Umbilical cord (tissue), 1 donor: ENCODE measurements at regions not wholly inside any gene's neighbourhood (a gene's known extent, or its start where the extent isn't known, plus 50 kb on each side); places are given as distances from the start of the nearest gene placed in this dataset.
A peak's percentile ranks its signal among the peaks of the same experiment; 100 is the strongest.

ENCODE experiments used
- DNase-seq: peaks from one replicate; pipeline ENCODE4 v3.0.0-alpha.2; 2015; ENCODE audit warnings: low spot score

DNA sequence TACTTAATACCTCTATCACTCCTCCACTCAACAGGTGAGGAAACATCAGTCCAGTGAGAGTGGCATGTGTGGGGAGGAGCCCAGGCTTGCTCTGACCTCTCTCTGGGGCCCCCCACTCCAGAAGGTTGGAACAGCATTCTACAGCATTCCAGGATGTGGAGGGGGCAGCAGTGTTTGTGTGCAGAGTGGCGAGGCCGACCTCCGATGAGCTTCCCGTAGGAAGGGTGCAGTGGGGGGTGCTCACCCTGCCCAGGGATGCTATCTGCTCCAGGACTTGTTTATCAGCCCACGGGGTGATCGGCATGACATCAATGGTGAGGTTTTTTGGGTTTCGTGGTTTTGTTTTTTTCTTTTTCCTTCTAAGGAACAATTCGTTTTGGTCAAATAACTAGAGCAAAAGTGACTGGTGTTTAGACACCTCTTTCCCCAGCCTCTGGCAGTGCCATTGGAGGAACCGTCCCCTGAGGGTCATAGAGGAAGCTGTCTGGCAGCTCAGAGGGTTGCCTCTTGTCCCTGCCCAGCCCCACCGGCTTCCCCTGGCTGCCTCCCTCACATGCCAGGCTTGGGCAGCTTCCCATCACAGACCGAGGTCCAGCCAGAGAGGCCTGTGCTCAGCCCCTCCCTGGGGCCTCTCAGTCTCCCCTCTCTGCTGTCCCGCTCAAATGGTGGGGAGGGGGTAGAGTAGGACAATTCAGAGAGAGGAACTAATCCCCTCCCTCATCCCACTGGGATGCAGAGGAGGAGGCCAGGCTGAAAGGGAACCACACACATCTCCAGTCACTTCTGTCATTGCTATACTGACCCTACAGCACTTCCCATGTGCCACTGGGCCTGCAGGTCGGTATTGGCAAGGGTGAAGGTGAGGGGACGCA, 96.5 kb downstream of the ZFP36L2 start:
- DNase-seq = no peak

DNA sequence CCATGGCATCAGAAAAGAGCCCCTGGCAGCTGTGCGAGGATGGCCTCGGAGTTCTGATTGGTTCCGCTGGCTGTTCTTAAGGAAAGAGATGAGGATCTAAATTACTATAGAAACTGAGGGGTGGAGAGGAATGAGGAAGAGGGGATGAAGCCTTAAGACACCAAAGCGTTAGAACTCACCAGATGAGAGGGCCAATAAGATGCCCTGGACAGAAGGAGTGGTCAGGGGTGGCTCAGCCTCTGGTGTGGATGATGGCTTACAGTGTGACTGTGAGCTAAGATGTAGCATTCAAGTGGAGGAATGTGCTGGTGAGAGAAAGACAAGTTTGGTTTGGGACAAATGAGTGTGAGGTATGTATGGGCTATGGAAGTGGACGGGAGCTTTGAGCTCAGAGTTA, 97.8 kb downstream of the ZFP36L2 start:
- DNase-seq = no peak

DNA sequence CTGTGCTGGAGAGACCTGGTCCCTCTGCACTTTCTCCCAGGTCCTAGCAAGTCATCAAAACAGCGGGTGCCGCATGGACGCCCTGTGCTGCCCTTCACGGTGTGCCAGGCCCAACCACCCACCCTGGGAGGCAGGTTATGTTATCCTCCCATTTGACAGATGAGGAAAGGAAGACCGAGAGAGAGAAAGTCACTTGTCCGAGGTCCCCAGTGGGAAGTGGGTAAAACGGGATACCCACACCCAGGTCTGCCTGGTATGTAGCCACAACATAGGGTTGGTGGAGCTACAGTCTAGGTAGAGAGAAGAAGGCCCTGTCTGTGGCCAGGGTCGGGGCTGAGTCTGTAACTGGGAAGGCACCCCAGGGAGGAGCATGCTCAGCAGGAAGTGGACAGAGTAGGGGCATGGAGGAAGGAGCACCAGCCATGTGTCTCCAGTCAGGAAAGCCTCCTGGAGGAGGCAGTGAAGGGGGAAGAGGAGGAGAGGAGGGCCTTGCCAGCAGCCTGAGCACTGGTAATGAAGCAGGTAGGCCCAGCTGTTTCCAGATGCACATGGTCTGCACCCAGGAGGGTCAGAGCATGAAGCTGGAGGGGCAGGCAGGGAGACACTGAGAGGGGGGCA, 98.4 kb downstream of the ZFP36L2 start:
- DNase-seq = no peak

DNA sequence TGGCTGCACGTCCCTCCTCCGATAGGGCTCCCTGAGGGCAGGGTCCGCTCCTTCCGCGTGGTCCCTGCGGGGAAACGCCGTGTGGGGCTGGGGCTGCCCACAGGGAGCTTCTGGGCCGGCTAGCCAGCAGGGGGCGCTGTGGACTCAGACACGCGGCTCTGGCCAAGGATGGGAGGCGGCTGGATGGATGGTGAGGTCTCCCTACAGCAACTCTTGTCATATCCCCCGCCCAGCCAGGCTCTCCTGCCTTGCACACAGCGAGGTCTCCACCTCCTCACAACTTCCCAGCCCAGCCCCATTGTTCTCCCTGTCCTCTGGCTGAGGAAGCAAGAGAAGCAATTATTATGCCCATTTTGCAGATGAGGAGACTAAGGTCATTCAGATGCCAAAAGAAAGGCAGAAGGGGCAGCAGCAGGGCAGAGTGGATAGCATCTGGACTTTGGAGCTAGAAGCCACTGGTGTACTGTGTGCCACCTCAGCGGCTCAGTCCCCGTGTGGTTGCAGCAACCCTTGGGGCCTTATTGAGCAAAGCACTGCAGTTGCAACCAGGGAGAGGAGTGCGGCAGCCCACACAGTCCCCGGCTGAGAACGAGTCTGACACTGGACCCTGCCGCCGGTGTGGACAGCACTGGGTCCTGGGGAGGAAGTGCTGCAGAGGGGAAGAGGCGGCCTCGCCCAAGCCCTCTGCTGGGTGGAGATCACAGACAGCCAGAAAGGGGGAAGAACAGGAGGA, 99.0 kb downstream of the ZFP36L2 start:
- DNase-seq = no peak

DNA sequence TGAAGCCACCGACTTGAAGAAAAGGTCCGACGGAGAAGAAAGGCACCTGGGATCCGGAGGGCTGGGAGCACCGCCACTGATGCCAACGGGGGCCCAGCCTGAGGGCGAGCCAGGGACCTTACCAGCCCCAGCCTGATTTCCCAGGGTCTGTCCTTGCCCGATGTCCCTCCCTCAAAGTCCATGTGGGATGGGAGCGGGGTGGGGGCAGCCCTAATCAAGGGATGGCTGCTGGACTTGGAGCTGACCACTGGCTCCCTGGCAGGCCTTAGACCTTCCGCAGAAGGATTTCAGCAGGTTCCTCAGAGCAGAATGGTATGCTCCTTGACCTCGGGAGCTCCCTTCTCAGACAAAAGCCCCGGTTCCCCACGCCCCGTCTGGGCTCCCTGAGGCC, 99.6 kb downstream of the ZFP36L2 start:
- DNase-seq = no peak

DNA sequence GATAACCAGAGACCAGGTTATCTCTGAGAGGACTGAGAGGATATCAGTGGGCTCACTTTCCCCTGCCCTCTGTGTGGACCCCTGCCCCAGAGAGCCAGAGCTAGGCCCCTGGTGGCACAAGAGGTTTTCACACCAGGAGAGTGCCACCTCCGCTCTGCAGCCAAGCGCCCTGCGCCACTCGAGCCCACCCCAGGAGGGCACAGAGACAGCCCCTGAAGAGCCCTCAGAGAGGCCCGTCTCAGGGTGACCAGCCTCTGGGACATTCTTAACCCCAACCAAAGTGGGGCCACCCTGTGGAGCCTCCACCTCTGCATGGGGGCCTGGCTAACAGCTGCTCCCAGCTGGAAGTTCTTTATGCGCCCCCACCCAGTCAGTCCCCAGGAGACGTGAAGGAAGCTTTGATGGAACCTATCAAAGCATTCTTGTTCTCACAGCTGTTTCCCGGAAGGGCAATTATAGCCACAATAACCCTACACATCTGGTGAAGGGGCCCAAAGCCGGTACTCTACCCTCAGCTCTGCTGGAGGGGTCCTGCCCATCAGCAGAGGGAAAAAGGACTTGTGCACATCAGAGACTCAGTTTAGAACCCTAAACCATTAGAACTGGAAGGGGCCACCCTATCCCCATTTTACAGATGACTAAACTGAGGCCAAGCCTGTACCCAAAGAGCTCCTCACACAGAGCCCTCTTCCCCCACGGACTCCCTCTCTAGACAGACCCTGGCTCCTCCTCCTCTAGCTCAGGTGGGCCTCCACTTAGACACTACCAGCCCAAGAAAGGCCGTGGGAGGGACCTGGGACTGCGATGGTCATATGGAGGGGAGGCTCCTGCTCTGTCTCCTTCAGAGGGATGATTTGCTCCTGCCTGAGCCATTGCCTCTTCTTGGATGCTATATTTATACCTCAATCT, 101.1 kb downstream of the ZFP36L2 start:
- DNase-seq = no peak

DNA sequence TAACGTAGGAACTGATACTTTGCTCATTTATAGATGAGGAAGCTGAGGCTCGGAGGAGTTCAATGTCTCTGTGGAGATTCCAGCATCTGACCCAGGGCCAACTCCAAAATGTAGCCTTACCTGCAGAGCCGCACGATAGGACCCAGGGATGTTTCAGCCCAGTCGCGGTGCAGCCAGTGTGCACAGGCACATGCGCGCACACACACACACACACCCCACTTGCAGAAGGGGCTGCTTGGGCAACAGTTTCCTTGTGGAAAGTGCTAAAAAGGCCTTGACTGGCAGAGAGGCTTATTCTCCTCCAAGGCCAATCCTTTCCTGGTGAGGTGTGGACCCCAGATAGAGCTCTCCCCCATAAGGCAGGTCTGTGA, 101.7 kb downstream of the ZFP36L2 start:
- no peak for DNase-seq

DNA sequence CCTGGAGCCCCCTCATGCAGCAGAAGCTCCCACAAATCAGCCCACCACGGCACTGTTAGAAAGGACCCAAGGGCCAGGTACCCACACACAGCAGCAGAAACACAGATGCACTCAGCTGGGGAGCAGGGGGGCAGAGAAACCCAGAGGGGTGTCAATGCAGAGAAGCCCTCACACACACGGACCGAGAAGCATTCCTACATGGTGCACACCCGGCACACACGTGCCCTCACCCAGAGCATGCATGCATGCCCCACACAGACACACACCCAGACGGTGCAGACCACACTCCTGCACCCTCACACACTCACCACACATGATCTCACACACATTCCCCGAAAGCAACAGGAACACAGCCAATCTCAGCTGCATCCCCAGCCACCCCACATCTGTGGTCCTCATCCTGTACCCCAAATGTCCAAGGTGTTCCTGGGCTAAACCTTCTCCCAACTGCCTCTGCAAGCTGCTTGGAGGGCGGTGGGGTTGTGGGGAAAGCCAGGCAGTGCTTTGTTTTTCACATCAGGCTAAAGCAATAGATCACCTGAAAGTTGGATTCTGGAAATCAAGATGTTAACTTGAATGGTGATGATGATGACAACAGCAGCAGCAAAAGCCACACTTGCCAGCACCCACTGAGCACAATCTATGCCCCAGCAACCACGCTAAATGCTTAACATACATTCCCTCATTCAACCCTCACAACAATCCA, 102.3 kb downstream of the ZFP36L2 start:
- DNase-seq = no peak

DNA sequence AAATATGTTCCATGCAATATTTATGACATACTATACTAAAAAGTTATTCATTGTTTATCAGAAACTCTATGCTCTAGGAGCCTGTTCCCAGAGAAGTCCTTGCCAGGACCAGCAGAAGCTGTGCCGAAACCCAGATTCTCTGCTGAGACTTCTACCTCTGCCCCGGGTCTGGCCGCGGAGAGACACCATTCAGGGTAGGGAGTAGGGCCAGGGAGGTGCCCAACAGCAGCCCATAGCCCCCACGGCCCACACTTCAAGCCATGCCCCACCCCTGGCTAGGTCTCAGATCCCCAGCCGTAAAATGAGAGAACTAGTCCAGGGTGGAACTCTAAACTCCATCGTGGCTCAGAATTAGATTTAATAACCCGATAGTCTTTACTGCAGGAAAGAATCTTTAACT, 102.9 kb downstream of the ZFP36L2 start:
- DNase-seq = no peak

DNA sequence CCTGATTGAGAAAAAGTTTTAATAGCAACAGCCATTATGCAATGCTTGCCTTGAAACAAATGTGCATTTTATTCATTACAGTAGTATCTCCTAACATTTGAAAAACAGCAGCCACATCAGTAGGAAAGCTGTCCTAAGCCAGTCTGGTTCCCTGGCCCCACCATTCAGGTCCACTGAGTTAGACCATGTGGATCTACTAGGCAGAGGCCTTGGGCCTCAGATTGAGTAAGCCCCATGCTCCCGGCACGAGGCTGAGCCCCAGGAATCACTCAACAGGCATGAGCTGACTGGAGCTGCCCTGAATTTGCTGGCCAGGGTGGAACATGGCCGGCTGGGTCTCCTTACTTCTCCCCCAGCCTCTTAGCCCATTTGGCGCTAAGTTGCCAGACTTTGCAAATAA, 103.4 kb downstream of the ZFP36L2 start:
- DNase-seq = peak; percentile 84

DNA sequence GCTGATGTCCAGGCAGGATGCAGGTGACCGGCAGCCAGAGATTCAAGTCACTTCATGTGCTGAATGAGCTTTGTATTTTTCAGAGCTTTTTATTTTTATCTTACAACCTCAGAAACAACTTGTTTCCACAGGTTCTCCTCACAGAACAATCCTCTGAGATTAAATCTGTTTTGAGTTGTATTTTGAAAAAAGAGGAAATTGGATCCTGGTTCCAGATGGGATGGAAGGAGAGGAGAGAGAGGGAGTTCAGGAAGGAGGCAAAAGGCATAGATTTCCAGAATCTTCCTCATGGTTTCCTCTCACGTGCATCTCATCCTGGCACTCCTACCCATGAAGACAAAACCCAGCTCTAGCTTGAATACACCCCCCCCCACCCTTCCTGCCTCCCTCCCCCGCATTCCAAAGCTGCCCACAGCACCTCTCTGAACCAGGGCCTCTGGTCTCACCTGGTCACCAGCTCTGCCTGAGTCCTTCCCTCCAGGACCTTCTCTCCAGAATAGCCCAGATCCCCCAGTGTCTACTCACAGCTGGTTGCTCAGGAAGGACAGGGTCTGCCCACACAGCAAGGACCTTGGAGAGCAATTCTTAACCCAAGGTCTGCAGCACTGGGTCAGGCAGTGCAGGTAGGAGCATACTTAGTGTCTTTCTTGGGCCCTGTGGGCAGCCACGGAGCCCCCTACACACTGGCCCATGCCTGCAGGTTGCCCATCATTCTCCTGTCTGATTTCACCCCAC, 104.7 kb downstream of the ZFP36L2 start:
- DNase-seq = no peak

DNA sequence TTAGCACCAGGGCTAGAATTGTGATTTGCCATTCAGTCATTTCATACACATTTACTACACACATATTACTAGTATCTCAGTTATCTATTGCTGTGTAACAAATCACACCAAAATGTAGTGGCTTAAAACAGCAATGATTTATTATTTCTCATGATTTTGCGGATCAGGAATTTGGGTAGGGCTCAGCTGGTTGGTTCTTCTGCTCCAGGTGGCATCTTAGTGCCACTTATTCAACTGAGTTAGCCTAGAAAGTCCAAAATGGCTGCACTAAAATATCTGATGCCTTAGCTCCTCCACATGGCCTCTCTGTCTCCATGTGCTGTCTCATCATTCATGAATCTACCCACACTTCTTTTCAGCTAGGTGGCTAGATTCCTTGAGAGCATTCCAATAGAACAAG, 107.1 kb downstream of the ZFP36L2 start:
- DNase-seq = no peak

DNA sequence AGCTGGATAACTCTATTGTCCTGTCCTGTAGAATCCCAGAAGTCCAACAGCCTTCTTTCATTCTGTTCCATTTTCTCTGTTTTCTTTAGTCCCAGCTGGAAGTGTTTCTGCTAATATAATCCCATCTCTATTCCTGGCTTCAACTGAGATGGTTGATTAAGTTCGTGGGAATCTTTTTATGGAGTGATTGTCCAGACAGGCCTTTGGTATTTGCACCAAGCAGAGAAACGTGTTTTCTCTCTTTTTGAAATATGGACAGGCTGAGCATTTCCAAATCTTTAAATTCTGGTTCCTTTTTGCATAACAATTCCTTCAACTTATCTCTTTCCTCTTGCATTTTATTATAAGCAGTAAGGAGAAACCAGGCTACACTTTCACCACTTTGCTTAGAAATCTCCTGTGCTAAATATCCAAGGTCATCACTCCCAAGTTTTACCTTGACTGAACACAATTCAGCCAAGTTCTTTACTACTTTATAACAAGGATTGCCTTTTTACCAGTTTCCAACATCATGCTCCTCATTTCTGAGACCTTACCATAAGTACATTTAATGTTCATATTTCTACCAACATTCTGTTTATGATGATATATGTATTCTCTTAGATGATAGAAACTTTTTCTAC, 108.8 kb downstream of the ZFP36L2 start:
- DNase-seq = no peak

DNA sequence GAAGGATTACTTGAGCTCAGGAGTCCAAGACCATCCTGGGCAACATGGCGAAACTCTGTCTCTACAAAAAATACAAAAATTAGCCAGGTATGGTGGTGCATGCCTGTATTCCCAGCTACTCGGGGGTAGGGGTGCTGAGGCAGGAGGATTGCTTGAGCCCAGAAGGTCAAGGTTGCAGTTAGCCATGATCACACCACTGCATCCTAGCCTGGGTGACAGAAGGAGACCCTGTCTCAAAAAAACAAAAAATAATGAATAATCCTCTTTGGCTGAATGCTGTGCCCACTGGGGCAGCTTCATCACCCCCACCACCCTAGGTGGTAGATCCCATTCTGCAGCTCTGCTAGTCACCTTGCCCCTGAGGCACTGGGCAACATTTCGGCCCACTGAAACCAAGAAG, 109.4 kb downstream of the ZFP36L2 start:
- DNase-seq = no peak

DNA sequence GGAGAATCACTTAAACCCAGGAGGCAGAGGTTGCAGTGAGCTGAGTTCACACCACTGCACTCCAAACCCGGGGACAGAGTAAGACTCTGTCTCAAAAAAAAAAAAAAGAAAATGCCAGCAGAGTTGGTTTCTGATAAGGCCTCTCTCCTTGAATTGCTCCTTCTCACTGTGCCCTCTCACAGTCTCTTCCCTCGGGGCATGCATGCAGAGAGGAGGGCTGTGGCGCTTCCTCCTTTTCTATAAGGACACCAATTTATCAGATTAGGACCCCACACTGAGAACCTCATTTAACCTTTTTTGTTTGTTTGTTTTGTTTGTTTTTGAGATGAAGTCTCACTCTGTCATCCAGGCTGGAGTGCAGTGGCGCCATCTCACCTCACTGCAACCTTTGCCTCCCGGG, 110.5 kb downstream of the ZFP36L2 start:
- DNase-seq = no peak

DNA sequence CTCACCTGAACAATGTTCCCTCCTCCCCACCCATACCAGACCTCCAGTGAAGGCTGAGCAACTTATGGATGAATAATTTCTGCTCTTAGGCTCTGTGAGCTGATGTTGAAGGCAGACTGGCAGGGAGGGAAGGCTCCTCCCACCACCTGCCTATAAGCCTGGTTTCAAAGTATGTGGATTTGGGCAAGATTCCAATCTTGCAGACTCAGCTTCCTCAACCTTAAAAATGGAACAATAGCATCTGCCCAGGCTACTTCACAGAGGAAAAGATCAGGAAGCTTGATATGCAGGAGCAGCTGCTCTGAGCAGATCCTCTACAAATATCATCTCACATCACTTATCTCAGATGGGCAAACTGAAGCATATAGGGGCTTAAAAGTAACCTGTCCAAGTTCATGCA, 112.2 kb downstream of the ZFP36L2 start:
- no peak for DNase-seq

DNA sequence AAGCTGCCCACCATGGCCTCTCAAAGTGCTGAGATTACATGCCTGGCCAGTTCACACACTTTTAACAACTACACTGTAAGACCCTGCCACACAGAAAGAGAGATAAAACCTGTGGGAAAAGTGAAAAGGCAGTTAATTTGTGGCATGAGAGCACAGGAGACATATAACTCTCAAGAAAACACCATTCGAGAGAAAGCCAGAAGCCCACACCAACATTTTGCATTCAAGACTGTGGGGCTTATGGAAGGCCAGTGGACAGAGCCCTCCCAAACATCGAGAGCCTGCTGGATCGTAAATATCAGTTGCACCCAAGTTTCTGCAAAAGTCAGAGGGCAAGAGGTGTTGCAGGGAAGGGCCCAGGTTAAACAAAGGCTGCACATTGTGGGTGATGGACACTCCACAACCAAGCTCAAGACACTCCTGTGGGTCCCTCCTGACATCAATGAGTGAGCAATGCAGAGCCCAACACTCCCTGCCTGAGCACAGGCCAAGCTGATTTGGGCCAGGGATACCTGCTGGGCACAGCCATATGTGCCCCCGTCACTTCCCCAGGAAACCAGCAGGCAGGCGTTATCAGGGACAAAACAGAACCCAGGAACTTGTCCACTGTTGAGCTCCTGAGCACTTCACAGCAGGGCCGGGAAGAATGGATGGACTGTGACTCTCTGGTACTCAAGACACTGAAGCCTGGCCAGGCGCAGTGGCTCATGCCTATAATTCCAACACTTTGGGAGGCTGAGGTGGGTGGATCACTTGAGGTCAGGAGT, 114.4 kb downstream of the ZFP36L2 start:
- DNase-seq = no peak

DNA sequence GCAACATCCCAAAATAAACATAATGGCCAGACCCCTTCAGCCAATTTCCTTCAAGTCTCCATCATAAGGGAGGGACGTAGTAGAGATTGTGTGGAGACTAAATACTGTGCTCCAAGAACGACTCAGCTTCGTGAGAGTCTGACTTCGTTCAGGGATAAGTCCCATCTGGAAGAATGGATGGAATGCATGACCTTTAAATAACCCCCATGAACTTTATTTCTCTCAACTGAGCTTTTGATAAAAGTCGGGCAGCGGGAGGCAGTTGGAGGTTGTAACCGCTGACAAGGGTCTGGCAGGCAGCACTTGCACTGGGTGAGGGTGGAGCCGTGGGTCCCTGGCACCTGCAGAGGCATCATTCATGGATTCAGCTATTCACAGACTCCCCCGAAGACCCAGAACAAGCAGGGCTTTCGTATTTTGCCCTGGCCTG, 115.9 kb downstream of the ZFP36L2 start:
- DNase-seq = peak; percentile 89

DNA sequence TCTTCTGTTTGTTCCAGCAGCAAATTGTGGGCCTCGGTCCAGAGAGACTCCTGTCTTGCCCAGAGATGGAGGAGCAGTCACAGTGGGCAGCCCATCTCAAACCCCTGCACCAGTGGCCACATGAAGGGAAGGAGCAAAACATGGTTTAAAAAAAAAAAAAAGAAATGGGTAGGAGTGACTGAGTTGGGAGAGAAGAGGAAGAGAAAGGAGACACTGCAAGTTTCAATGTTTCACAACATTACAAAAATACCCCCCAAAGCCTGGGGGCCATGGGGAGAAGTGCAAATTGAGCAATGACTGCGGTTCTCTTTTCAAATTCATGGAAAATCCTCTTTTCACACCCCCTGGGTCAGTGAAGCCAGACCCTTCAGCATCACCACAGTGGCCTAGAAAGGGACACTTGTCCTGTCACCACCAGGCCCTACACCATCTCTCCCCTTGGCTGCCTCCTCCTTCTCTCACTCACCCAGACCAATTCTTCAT, 117.1 kb downstream of the ZFP36L2 start:
- DNase-seq = no peak
